ENCODE measurements at regions not wholly inside any gene's neighbourhood (a gene's known extent, or its start where the extent isn't known, plus 50 kb on each side); places are given as distances from the start of the nearest gene placed in this dataset.
"Not testable (repeated sequence)": the region's sequence is repeated elsewhere in the genome, so short reads cannot be mapped to it uniquely, and the experiment has no call there.

- DNase-seq, result no peak
Measured at GRCh38 chr4:181775298-181775697, 467.9 kb upstream of the TENM3 start.

GRCh38 chr4:181776264-181777054 is 466.7 kb upstream of the TENM3 start:
- DNase-seq, result no peak

GRCh38 chr4:181777518-181777917 is 465.7 kb upstream of the TENM3 start:
- no peak for DNase-seq

GRCh38 chr4:181784881-181785280 is 458.3 kb upstream of the TENM3 start:
- no peak for DNase-seq

GRCh38 chr4:181792641-181793040 is 450.6 kb upstream of the TENM3 start:
- DNase-seq, result no peak

- DNase-seq, result no peak
Measured at GRCh38 chr4:181793096-181793495, 450.1 kb upstream of the TENM3 start.

GRCh38 chr4:181796502-181796901 is 446.7 kb upstream of the TENM3 start:
- no peak for DNase-seq

- DNase-seq, result no peak
Measured at GRCh38 chr4:181798536-181798935, 444.7 kb upstream of the TENM3 start.

- DNase-seq, result no peak
Measured at GRCh38 chr4:181799561-181800069, 443.6 kb upstream of the TENM3 start.

- no peak for DNase-seq
Measured at GRCh38 chr4:181802207-181802606, 441.0 kb upstream of the TENM3 start.

GRCh38 chr4:181807771-181808170 is 435.4 kb upstream of the TENM3 start:
- no peak for DNase-seq

- DNase-seq, result no peak
Measured at GRCh38 chr4:181810711-181811110, 432.5 kb upstream of the TENM3 start.

GRCh38 chr4:181811550-181811949 is 431.7 kb upstream of the TENM3 start:
- not testable (repeated sequence) for DNase-seq

GRCh38 chr4:181819946-181820345 is 423.3 kb upstream of the TENM3 start:
- no peak for DNase-seq

GRCh38 chr4:181820553-181820952 is 422.6 kb upstream of the TENM3 start:
- no peak for DNase-seq

- DNase-seq, result no peak
Measured at GRCh38 chr4:181821039-181822004, 421.9 kb upstream of the TENM3 start.

GRCh38 chr4:181822005-181822375 is 421.2 kb upstream of the TENM3 start:
- DNase-seq, result no peak

- DNase-seq, result no peak
Measured at GRCh38 chr4:181823183-181823582, 420.0 kb upstream of the TENM3 start.

GRCh38 chr4:181823645-181824044 is 419.6 kb upstream of the TENM3 start:
- no peak for DNase-seq

- no peak for DNase-seq
Measured at GRCh38 chr4:181825564-181825963, 417.6 kb upstream of the TENM3 start.

GRCh38 chr4:181827246-181827645 is 416.0 kb upstream of the TENM3 start:
- DNase-seq, result no peak

- DNase-seq, result no peak
Measured at GRCh38 chr4:181830404-181831035, 412.7 kb upstream of the TENM3 start.

GRCh38 chr4:181834071-181834470 is 409.1 kb upstream of the TENM3 start:
- no peak for DNase-seq

Measured in activated effector memory CD4-positive, alpha-beta T cell treated with Interleukin-2 at 50 U/mL for 16 hours (primary cell).